ENCODE measurements at regions not wholly inside any gene's neighbourhood (a gene's known extent, or its start where the extent isn't known, plus 50 kb on each side); places are given as distances from the start of the nearest gene placed in this dataset.
"Not testable (repeated sequence)": the region's sequence is repeated elsewhere in the genome, so short reads cannot be mapped to it uniquely, and the experiment has no call there.

DNA sequence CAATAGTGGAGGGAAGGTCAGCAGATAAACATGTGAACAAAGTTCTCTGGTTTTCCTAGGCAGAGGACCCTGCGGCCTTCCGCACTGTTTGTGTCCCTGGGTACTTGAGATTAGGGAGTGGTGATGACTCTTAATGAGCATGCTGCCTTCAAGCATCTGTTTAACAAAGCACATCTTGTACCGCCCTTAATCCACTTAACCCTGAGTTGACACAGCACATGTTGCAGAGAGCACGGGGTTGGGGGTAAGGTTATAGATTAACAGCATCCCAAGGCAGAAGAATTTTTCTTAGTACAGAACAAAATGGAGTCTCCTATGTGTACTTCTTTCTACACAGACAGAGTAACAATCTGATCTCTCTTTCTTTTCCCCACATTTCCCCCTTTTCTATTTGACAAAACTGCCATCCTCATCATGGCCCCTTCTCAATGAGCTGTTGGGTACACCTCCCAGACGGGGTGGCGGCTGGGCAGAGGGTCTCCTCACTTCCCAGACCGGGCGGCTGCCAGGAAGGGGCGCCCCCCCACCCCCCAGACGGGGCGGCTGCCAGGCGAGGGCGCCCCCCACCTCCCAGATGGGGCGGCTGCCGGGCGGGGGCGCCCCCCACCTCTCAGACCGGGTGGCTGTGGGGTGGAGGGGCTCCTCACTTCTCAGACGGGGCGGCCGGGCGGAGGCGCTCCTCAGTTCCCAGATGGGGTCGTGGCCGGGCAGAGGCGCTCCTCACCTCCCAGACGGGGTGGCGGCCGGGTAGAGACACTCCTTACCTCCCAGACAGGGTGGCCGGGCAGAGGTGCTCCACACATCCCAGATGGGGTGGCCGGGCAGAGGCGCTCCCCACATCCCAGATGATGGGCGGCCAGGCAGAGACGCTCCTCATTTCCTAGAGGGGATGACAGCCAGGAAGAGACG lies 361.6 kb upstream of the SGO1 start:
- not testable (repeated sequence) for DNase-seq (ENCODE audit: low read depth)

DNA sequence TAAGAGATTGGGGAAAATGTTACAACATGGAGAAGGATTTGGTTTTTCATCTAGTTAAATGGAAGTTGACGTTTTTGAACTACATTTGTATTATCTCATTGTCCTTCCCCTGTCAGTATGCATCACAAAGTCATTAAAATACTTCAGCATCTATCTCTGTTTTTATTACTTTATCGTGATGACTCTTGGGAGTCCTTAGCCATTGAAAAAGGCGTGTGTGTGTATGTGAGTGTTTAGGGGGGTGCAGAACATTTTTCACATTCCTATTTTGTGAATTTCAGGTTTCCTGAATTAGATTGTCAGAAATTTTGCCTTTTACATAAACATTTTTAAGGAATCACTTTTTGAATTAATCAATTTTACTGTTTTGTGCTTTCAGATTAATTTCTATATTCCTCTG lies 360.6 kb upstream of the SGO1 start:
- DNase-seq (ENCODE audit: low read depth) = no peak

DNA sequence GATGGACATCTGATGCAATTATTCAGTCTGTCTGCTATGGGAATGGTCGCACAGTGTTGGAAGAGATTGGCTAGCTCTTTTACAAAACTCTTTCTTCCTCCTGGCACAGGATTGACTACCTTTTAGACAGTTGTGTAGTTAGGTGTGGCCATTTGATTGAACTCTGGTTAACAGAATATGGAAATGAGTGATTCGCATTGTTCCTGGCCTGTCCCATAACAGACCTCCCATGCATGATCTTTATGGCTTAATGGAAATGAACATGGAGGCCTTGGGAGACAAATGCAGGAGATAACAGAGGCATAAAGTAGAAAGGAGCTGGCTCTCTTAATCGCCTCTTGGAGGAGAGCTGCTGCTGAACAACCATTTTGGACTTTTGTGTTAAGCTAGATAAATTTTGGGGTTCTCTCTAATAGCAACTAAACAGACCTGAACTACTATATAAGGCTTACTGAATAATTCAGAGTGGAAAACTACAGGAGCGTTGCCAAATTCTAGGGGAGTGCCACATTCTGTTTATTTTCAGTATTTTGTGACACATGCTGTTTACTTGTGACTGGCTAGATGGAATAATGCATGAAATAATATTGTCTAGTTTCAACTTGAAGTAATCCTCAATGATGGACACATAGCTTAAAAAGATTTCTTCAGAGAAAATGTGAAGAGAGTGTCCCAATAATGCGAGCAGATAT lies 357.7 kb upstream of the SGO1 start:
- DNase-seq (ENCODE audit: low read depth) = no peak

DNA sequence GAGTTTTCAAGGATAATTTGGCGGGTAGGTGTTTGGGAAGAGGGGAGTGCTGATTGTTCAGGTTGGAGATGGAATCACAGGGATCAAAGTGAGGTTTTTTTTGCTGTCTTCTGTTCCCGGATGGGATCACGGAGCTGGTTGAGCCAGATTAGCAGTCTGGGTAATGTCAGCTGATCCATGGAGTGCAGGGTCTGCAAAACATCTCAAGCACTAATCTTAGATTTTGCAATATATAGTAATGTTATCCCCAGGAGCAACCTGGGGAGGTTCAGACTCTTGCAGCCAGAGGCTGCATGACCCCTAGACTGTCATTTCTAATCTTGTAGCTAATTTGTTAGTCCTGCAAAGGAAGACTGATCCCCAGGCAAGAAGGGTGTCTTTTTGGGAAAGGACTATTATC lies 354.1 kb upstream of the SGO1 start:
- DNase-seq (ENCODE audit: low read depth) = no peak

DNA sequence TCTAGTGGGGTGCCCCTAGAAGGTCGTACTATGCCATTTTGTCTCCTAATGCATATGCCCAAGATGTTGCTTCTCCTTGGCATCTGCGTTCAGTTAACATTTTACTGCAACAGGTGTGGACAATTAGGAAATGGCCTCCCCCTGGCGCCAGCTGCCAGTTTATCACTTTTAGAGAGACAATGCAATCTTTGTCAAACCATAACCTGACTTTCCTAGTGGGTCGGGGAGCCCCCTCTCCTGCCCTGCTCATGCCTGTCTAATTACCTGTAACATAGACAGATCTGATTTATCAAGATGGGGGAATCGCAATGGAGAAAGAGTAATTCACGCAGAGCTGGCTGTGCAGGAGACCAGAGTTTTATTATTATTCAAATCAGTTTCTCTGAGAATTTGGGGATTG lies 353.7 kb upstream of the SGO1 start:
- no peak for DNase-seq (ENCODE audit: low read depth)

DNA sequence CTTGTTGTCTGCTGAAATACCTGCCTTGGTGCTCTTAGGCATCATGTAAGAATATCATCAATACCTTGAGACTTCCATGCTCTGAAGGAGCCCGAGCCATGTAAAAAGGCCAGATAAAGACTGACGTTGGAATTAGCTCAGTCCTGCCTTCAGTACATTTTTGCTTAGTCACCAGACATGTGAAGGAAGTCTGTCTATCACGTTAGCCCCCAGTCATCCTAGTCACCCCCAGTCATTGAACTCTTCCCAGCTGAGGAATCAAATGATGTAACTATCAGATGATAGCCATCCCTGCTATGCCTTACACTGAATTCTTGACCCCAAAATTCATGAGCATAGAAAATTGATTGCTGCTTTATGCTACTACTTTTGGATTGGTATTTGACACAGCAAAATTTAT lies 351.2 kb upstream of the SGO1 start:
- DNase-seq (ENCODE audit: low read depth) = no peak

DNA sequence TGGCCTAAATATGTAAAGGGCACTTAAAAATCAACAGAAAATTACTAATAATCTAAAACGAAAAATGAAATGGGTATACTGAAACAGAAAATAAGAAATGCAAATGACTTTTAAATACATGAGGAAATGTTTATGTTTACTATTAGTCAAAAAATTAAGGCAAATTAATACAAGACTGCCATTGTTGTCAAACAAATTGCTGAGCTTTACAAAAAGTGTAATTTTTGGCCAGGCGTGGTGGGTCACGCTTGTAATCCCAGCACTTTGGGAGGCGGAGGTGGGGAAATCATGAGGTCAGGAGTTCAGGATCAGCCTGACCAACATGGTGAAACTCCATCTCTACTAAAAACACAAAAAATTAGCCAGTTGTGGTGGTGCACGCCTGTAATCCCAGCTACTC lies 343.9 kb upstream of the SGO1 start:
- DNase-seq (ENCODE audit: low read depth) = no peak

DNA sequence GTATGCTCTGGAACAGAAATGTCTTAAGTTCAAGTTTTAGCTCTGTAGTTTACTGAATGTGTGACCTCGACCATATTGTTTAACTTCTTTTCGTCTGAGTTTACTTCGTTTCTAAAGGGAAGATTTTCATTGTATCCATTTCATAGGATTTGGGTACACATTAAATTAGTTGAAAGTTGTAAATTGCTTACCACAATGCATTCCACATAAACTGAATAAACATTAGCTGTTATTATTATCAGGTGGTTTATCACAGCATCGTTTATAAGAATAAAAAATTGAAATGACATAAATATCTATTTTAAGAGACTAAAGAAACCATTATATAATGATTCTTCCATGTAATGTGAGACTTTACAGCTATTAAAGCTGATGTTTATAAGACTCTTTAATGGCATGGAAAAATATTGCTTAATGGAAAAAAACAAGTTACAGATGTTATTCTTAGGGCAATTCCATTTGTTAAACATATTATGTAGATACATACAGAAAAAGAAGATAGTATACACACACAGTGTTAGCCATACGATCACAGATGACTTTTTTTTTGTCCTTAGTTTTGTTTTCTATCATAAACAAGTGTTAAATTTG lies 342.3 kb upstream of the SGO1 start:
- no peak for DNase-seq (ENCODE audit: low read depth)

DNA sequence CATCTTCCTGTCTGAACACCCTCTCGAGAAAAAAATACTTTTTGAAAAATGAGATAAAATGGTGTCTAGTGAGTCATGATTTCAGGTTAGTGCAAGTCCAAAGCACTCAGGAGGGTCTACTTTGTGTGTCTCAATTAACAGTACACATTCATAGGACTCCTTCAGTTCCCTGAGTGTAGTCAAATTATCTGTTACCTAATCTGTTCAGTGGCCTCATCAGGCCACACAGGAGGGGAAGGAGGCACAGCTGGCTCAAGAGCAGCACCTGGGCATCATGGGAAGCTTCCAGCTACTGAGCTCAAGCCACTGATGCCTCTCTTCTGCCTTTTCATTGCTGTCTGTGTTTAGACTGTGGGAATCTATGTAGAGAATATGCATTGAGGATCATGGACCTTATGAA lies 341.4 kb upstream of the SGO1 start:
- DNase-seq (ENCODE audit: low read depth) = no peak

DNA sequence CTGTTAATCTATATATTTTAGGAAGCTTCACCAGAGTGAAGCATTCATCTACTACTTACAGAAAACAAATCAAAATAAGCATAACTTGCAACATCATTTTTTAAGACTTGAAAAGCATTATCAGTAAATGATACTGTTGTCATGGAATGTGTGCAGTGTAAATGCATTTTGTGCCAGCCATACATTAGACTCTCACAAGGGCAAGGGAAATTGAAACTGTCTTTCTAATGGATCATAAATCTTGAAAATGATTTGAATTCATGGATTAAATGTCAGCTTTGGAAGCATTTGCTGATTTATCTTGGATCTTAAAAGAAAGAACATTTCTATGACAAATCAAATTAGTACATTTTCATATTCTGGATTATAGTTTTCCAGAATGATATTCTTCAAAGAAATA lies 338.3 kb upstream of the SGO1 start:
- no peak for DNase-seq (ENCODE audit: low read depth)

DNA sequence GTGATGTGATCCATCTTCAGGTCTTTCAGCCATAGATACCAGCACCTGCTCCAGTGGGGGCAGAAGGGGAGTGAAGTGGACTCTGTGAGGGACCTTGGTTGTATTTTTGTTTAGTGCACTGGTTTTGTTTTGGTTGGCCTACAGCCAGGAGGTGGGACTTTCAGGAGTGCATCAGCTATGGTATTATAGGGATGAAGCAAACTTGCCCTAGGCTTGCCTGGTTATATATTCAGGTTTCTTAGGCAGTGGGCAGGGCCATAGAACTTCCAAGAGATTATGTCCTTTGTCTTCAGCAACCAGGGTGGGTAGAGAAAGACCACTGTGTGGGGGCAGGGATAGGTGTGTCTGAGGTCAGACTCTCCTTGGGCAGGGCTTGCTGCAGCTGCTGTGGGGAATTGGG lies 337.3 kb upstream of the SGO1 start:
- DNase-seq (ENCODE audit: low read depth) = no peak

DNA sequence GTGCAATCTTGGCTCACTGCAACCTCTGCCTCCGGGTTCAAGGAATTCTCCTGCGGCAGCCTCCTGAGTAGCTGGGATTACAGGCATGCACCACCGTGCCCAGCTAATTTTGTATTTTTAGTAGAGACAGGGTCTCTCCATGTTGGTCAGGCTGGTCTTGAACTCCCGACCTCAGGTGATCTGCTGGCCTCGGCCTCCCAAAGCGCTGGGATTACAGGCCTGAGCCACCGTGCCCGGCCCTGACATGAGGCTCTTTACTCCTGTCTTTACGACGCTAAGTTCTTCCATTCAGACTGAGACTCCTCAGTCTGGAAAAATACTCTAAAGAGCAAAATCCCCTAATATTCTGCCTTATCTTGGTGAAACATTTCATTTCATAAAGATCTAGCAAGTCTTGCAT lies 331.3 kb upstream of the SGO1 start:
- not testable (repeated sequence) for DNase-seq (ENCODE audit: low read depth)

DNA sequence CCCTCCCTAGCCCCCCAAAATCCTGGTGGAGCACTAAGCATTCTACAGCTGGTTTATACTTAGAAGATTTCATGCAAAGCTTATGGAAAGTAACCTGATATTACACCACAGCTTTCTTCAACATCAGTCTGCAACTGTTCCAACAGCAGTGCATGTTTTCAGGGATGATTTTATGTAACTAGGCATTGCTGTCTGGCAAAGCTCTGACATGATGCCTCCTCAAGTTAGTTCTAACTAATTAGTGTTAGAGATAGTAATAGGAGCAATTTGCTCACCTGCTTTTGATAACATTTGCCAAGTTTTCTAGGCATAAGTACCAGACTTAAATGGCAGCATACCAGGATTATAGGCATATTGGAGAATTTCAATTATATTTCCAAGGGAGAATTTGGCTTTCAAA lies 330.3 kb upstream of the SGO1 start:
- DNase-seq (ENCODE audit: low read depth) = no peak

DNA sequence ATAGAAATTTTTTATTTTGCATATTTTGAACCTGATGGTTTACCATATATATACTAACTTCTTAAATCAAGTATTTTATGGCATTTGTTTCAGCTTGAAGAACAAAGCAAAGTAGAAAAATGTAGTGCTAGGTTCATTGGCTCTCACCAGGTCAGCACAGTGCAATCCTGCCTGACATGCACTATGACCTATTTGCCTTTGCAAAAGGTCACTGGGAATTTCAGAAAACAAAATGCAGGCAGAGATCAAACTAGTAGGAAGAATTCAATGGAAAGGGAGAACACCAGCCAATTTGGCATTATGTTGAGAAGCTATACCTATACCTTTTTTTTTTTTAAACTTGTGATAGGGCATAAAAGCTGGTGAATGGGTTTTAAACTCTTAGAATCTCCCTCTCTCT lies 329.8 kb upstream of the SGO1 start:
- no peak for DNase-seq (ENCODE audit: low read depth)

DNA sequence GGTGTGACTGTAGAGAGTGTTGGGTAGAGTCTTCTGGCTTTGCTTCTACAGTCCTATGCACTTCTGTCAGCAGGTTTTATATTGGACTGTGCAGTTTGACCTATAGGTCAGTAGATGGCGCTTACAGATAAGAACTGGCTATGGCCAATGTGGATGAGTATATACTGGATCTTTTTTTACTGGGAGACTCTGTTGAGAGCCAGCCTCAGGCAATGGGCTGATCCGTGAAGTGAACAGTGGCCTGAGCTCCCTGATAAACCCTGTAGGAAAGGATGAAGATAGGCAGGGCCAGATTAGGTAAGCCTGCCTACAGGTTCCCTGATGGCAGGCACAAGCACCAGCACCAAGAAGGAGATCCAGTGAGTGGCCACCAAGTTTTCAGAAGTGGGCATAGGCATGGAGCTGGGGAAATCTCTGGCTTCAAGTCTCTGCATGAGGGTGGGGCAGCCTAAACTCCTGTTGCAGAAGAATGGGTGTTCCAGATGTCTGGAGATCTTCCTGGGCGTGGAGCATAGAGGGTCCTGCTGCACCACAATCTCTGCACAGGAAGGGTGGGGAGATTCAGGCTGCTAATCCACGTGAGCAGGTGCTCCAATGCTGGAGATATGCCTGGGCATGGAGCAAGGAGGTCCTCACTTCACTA lies 326.0 kb upstream of the SGO1 start:
- no peak for DNase-seq (ENCODE audit: low read depth)

DNA sequence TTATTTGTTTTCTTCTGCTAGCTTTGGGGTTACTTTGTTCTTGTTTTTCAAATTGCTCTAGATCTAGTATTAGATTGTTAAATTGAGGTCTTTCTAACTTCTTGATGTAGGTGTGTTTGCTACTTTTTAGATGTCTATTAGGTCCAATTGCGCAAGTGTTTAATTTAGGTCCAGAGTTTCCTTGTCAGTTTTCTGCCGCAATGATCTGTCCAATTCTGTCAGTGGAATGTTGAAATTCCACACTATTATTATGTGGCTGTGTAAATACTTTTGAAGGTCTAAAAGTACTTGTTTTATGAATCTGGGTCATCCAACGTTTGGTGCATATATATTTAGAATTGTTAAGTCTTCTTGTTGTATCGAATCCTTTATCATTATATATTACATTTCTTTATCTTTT lies 324.4 kb upstream of the SGO1 start:
- DNase-seq (ENCODE audit: low read depth) = no peak

DNA sequence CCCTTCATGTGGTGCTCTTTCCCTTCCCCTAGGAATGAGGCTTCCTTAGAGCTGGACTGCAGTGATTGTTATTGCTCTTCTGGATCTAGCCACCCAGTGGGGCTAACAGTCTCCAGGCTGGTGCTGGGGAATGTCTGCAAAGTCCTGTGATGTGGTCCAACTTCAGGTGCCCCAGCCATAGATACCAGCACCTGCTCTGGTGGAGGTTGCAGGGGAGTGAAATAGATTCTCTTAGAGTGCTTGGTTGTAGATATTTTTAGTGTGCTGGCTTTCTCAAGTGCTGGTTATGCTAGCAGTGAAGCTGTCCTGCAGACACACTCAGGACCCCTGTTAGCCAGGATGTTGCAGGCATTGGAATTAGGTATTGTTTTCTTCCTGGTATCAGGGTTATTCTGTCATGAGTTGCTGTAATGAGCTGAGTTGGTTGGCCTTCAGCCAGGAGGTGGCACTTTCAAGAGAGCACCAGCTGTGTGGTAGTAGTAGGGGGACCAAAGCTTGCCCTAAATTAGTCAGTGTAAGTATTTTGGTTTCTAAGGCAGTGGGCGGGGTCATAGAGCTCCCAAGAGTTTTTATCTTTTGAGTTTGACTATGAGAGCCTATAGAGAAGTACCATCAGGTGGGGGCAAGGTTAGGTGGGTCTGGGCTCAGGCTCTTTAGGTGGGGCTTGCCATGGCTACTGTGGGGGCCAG lies 317.5 kb upstream of the SGO1 start:
- no peak for DNase-seq (ENCODE audit: low read depth)

DNA sequence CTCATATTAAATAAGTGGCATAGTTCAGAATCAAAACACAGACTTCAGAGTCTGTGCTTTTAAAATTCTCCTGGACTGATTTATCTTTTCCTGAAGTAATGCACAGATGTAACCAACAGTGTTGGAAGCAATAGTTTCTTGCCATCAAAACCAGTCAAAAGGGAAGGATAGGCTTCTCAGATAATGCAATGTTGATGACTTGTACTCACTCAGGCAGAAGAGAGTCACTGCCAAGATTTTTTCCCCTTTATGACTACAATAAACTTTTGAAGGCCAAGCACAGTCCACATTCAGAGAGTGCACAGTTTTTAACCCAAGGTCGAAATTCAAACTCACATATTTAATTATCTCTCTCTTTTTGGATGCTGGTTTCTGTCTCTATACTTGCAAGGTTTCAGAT lies 305.0 kb upstream of the SGO1 start:
- DNase-seq (ENCODE audit: low read depth) = no peak

DNA sequence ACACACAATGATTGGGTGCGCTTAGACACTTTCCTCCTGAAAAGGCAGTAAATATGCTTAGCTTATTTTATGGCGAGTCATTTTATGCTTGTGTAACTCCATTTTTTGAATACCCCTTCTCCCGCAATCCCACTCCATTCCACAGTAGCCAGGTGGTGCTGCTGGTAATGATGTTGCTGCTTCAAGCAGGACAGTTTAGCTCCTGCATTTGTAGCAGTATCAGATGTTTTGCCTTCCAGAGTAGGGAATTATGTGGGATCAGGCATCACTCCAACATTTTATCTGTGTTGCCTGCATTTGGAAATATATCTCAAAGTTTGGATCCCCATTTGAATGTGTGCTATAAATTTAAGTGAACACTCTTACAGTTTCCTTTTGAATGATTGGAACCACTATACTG lies 302.1 kb upstream of the SGO1 start:
- DNase-seq (ENCODE audit: low read depth) = no peak

DNA sequence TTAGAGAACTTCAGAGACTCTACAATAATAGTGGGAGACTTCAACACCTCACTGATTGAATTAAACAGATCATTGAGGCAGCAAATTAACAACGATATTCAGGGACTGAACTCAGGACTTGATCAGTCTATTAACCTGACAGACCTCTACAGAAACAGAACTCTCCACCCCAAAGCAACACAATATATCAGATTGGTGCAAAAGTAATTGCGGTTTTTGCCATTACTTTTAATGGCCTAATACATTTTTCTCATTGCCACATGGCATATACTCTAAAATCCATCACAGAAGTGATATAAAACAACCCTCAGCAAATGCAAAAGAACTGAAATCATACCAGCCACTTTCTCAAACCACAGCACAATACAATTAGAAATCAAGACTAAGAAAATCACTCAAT lies 298.1 kb upstream of the SGO1 start:
- no peak for DNase-seq (ENCODE audit: low read depth)

DNA sequence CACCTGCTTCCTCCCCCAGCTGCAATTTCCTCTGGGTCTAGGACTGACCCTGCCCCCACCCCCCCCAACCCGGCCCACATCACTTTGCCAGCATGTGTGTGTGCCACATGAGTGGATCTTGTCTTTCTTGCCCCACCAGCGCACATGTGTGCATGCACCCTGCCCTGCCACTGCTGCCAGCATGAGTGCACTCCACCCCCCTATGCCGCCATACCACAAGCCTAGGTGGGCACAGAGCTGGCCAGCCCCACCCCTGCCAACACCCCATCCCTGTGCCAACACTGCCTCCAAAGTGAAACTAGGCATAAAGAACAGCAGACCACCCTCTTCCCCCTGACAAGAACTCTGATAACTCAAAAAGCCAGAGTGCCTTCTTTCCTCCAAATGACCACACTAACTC lies 296.3 kb upstream of the SGO1 start:
- DNase-seq (ENCODE audit: low read depth) = no peak

DNA sequence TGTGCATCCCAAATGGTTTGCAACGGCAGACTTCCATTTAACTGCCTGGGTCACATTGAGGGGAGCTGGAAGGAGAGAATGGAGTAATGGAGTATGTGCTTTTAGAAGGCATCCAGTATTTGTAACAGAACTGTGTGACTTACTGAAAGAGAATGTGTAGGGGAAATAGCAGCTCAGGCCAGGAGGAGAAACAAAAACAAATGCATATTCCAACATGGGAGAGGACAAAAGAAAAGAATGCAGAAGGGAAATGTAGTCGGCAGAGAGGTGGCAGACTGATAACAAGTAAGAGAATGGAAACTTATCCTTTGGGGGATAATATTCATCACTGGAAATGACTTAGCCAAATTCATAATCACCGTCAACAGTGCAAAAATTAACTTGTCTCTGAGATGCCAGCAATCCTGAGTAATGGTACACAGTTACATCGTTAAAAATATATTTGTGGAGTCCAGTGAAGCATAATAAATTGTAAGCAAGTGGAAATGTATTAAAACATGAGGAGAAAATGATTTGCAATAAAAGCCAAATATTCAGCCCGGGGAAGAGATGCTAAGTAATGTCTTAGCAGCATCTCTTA lies 294.9 kb upstream of the SGO1 start:
- no peak for DNase-seq (ENCODE audit: low read depth)

Data from stimulated activated CD8-positive, alpha-beta memory T cell treated with anti-CD3 and anti-CD28 coated beads, Interleukin-15, amount 100 ng/mL, for 24 hours (primary cell).